ENCODE measurements at regions not wholly inside any gene's neighbourhood (a gene's known extent, or its start where the extent isn't known, plus 50 kb on each side); places are given as distances from the start of the nearest gene placed in this dataset.

DNA sequence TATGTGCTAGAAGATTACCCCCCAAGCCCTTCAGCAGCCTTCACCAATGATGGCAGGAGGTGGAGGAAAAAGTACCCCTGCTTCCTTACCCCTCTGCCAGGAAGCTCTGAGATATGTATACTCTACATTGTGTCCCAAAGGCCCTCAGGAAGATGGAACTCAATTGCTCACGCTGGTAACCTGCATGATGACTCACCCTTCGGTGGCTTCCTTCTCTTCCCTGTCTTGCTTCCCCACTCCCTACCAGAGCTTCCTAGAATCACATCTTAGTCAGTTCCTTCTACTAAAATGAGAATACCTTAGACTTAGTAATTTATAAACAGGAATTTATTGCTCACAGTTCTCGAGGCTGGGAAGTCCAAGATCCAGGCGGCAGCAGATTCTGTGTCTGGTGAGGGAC, 405.6 kb downstream of the TYW1 start:
- Mint-ChIP-seq H3K4me1 (no peaks in the 10 kb centered on the region), H3K27ac (ENCODE audit: low read depth) (no peak overlapping the region), H3K27me3 (peaks cover 30% of the 10 kb centered on the region), H3K9me3 (peaks cover 5% of the 10 kb centered on the region), H3K36me3 (ENCODE audit: insufficient read depth) (peaks cover 2% of the 10 kb centered on the region), H3K4me3 (no peak overlapping the region)
- ATAC-seq (replicated peaks; ENCODE audit: extremely low read depth, poor library complexity, severe bottlenecking) (no peak), DNase-seq (ENCODE audit: low spot score in 2 of 2) (no peak)

DNA sequence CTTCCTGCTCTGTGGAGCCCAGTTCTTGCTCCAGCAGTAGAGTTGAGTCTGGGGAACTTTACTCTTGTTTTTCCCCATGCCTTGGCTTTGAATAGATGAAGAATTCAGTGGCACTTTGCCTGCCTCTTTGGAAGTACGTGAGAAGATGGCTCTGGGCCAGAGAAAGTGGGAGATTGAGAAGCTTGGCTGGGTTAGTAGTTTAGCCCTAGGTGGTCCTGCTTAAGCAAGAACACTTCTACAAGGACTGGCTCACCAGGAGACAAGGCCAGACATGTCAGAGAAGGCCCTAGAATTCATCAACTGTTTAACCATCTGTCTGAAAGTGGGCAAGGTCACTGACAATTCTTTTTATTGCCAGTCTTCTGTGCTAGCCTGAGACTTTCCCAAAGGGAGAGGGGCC, 410.3 kb downstream of the TYW1 start:
- Mint-ChIP-seq H3K4me3 (no peak overlapping the region), H3K4me1 (no peaks in the 10 kb centered on the region), H3K27me3 (peaks cover 37% of the 10 kb centered on the region), H3K36me3 (ENCODE audit: insufficient read depth) (no peaks in the 10 kb centered on the region), H3K9me3 (no peaks in the 10 kb centered on the region), H3K27ac (ENCODE audit: low read depth) (no peak overlapping the region)
- ATAC-seq (replicated peaks; ENCODE audit: extremely low read depth, poor library complexity, severe bottlenecking) (no peak), DNase-seq (ENCODE audit: low spot score in 2 of 2) (no peak)

GRCh38 chr7:67407392-67408071, 410.9 kb downstream of the TYW1 start:
- Mint-ChIP-seq H3K36me3 (ENCODE audit: insufficient read depth) (no peaks in the 10 kb centered on the region), H3K27ac (ENCODE audit: low read depth) (no peak overlapping the region), H3K9me3 (no peaks in the 10 kb centered on the region), H3K4me3 (no peak overlapping the region), H3K27me3 (peaks cover 32% of the 10 kb centered on the region), H3K4me1 (no peaks in the 10 kb centered on the region)
- DNase-seq (ENCODE audit: low spot score in 2 of 2): no peak
- no peak for ATAC-seq (replicated peaks; ENCODE audit: extremely low read depth, poor library complexity, severe bottlenecking)

DNA sequence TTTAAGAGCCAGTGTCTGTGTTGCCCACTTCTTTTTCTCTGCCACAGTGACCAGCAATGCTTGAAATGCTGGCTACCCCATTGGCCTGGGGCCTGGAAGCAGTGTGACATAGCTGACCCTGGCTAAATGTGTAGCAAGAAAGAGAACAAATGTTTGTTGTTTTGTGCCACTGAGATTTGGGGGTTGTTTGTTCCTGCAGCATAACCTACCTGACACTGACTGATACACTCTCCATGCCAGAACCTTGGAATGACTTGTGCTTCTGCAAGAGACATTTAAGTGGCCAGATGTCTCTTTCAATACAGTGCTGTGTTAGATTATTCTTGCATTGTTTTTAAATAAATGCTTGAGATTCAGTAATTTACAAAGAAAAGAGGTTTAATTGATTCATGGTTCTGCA, 411.5 kb downstream of the TYW1 start:
- H3K27me3 Mint-ChIP-seq: peaks cover 32% of the 10 kb centered on the region
- ATAC-seq (replicated peaks; ENCODE audit: extremely low read depth, poor library complexity, severe bottlenecking) (no peak), DNase-seq (ENCODE audit: low spot score in 2 of 2) (no peak)
- H3K36me3 Mint-ChIP-seq (ENCODE audit: insufficient read depth): no peaks in the 10 kb centered on the region
- peaks cover 2% of the 10 kb centered on the region for H3K9me3 Mint-ChIP-seq
- H3K4me1 Mint-ChIP-seq: no peaks in the 10 kb centered on the region
- no peak overlapping the region for H3K27ac Mint-ChIP-seq (ENCODE audit: low read depth)
- no peak overlapping the region for H3K4me3 Mint-ChIP-seq

DNA sequence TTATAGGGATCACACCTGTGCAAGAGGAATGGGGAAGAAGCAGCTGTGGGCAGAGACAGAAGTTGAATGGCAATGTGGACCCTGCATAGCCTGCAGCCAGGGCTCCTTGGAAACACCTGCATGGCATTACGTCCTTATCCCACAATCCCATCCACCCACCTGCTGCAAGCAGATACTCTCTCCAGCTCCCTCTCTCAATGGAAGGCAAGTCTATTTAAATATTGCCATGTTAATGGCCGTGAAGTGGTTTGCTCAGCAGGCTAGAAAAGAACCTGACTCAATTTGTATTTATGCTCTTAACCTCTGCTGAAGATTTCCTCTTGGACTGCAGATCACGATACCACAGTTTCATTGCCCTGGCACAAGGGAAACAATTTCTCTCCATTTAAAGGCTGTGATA, 417.0 kb downstream of the TYW1 start:
- Mint-ChIP-seq H3K27me3 (peaks cover 31% of the 10 kb centered on the region), H3K4me3 (no peak overlapping the region), H3K27ac (ENCODE audit: low read depth) (no peak overlapping the region), H3K4me1 (no peaks in the 10 kb centered on the region), H3K36me3 (ENCODE audit: insufficient read depth) (no peaks in the 10 kb centered on the region), H3K9me3 (peaks cover 4% of the 10 kb centered on the region)
- no peak for ATAC-seq (replicated peaks; ENCODE audit: extremely low read depth, poor library complexity, severe bottlenecking)
- DNase-seq (ENCODE audit: low spot score in 2 of 2): no peak

DNA sequence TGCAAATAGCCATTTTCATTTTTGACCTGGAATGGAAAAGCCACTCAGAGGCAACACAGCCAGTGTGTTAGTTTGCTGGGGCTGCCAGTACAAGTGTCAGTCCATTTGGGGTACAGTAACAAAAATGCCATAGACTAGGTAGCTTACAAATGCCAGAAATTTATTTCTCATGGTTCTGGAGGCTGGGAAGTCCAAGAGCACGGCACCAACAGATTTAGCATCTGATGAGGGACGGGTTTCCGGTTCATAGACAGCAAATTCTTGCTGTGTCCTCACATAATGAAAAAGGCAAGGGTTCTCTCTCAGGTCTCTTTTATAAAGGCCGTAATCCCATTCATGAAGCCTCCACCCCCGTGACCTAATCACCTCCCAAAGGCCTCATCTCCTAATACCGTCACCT, 418.2 kb downstream of the TYW1 start:
- no peak overlapping the region for H3K4me3 Mint-ChIP-seq
- H3K9me3 Mint-ChIP-seq: peaks cover 4% of the 10 kb centered on the region
- DNase-seq (ENCODE audit: low spot score in 2 of 2) (no peak), ATAC-seq (replicated peaks; ENCODE audit: extremely low read depth, poor library complexity, severe bottlenecking) (no peak)
- H3K4me1 Mint-ChIP-seq: no peaks in the 10 kb centered on the region
- peaks cover 19% of the 10 kb centered on the region for H3K27me3 Mint-ChIP-seq
- no peak overlapping the region for H3K27ac Mint-ChIP-seq (ENCODE audit: low read depth)
- no peaks in the 10 kb centered on the region for H3K36me3 Mint-ChIP-seq (ENCODE audit: insufficient read depth)

- DNase-seq (ENCODE audit: low spot score in 2 of 2) (no peak), ATAC-seq (replicated peaks; ENCODE audit: extremely low read depth, poor library complexity, severe bottlenecking) (no peak)
- H3K9me3 Mint-ChIP-seq: no peaks in the 10 kb centered on the region
- H3K36me3 Mint-ChIP-seq (ENCODE audit: insufficient read depth): no peaks in the 10 kb centered on the region
- H3K27ac Mint-ChIP-seq (ENCODE audit: low read depth): no peak overlapping the region
- no peak overlapping the region for H3K4me3 Mint-ChIP-seq
- no peaks in the 10 kb centered on the region for H3K4me1 Mint-ChIP-seq
- no peaks in the 10 kb centered on the region for H3K27me3 Mint-ChIP-seq
These were observed 426.0 kb downstream of the TYW1 start for GRCh38 chr7:67422601-67423000.

DNA sequence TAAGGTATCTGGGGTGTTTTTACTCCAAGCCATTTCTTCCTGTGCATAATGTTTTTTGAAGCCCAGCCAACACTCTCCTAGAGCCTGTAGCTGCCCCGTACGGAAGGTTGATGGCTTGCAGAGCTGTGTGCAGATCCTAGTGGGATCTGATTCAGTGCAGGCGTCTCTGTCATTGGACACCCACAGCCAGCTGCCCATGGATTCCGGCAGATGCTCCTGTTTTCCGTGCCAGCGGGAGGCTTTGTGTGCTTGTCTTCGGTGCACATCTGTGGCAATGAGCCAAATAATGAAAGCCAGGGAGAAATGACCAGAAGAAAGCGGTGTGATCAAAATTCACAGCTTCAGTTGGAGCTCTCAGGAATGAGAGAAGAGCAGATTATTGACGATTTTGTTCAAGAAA, 426.4 kb downstream of the TYW1 start:
- DNase-seq (ENCODE audit: low spot score in 2 of 2): no peak
- Mint-ChIP-seq H3K4me1 (no peaks in the 10 kb centered on the region), H3K4me3 (no peak overlapping the region), H3K36me3 (ENCODE audit: insufficient read depth) (no peaks in the 10 kb centered on the region), H3K27me3 (no peaks in the 10 kb centered on the region), H3K27ac (ENCODE audit: low read depth) (no peak overlapping the region), H3K9me3 (no peaks in the 10 kb centered on the region)
- ATAC-seq (replicated peaks; ENCODE audit: extremely low read depth, poor library complexity, severe bottlenecking): no peak

DNA sequence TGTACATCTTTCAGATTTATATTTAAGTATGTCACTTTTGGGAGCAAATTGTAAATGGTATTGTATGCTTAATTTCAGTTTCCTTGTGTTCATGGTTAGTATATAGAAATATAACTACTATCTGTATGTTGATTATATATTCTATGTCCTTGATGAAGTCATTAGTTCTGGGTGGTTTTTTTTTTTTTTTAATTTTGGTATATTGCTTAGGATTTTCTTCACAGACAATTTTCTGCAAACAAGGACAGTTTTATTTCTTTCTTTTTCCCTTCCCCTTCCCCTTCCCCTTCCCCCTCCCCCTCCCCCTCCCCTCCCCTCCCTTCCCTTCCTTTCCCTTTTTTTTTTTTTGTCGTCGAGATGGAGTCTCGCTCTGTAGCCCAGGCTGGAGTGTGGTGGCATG, 430.0 kb downstream of the TYW1 start:
- peaks cover 9% of the 10 kb centered on the region for H3K27me3 Mint-ChIP-seq
- H3K36me3 Mint-ChIP-seq (ENCODE audit: insufficient read depth): no peaks in the 10 kb centered on the region
- no peak overlapping the region for H3K4me3 Mint-ChIP-seq
- no peaks in the 10 kb centered on the region for H3K9me3 Mint-ChIP-seq
- ATAC-seq (replicated peaks; ENCODE audit: extremely low read depth, poor library complexity, severe bottlenecking): no peak
- no peak overlapping the region for H3K27ac Mint-ChIP-seq (ENCODE audit: low read depth)
- DNase-seq (ENCODE audit: low spot score in 2 of 2): no peak
- H3K4me1 Mint-ChIP-seq: no peaks in the 10 kb centered on the region

- H3K4me3 Mint-ChIP-seq: no peak overlapping the region
- ATAC-seq (replicated peaks; ENCODE audit: extremely low read depth, poor library complexity, severe bottlenecking) (no peak), DNase-seq (ENCODE audit: low spot score in 2 of 2) (no peak)
- H3K36me3 Mint-ChIP-seq (ENCODE audit: insufficient read depth): peaks cover 4% of the 10 kb centered on the region
- H3K27me3 Mint-ChIP-seq: peaks cover 9% of the 10 kb centered on the region
- H3K9me3 Mint-ChIP-seq: no peaks in the 10 kb centered on the region
- H3K27ac Mint-ChIP-seq (ENCODE audit: low read depth): no peak overlapping the region
- H3K4me1 Mint-ChIP-seq: no peaks in the 10 kb centered on the region
These were observed 433.1 kb downstream of the TYW1 start for GRCh38 chr7:67429735-67430134.

DNA sequence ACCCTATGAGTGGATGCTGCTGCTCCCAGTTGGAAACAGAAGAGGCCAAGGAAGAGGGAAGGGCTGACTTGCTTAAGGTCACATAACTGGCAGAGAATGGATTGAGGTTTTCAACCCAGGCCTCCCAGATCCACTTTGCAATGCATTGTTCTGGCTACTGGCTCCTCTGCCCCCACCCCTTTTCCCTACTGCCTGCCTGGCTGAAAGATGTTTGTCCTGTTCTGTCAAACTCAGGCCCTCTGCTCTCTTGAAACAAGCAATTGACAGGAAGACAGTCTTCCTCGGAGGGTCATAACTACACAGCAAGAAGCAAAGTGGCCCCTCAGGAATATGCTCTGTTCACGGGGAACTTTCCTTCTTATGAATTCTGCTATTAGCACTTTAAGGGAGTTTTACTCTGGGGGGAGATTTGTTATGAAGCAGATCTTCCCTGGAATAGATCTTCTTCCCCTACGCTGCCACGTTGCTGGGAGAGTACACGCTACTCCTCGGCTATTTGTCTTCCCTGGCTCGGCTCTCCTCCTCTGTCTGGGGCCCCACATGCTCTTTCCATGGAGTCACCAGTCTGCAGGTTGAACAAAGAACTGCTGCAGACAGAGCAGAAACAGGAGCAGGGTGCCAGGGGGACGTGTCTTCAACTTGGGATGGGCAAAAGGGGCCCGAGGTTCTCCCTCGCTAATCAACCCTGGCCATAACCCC, 436.1 kb downstream of the TYW1 start:
- peaks cover 9% of the 10 kb centered on the region for H3K27me3 Mint-ChIP-seq
- no peaks in the 10 kb centered on the region for H3K4me1 Mint-ChIP-seq
- ATAC-seq (replicated peaks; ENCODE audit: extremely low read depth, poor library complexity, severe bottlenecking) (no peak), DNase-seq (ENCODE audit: low spot score in 2 of 2) (no peak)
- H3K27ac Mint-ChIP-seq (ENCODE audit: low read depth): no peak overlapping the region
- no peaks in the 10 kb centered on the region for H3K9me3 Mint-ChIP-seq
- peaks cover 4% of the 10 kb centered on the region for H3K36me3 Mint-ChIP-seq (ENCODE audit: insufficient read depth)
- H3K4me3 Mint-ChIP-seq: no peak overlapping the region

DNA sequence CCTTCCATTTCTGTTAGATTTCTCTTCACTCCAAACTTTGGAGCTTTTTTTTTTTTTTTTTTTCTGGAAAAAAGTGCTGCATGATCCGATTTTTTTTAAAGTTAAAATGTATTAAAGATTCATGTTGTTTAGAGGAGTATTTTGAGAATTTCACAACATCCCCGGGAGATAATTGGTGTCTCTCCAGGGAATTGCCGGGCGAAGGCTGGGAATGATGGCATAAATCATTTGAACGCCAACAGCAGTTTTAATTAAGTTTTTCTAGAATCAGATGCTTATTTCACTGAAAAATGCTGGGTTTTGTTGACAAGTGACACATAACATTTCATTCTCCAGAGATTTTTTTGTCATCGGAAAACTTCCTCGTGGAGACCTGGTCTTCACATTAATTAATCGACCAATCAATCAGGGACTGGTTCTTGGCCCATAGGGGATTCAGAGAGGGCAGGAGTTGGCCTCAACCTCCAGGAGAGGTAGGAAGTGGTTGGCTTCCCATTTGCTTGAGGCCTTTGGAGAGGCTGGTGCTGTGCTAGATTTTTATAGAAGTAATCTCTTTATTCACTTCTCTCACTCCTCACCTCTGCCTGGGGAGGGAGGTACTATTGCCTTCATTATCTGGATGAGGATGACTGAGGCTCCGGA, 439.4 kb downstream of the TYW1 start:
- Mint-ChIP-seq H3K27me3 (no peaks in the 10 kb centered on the region), H3K27ac (ENCODE audit: low read depth) (no peak overlapping the region), H3K4me3 (no peak overlapping the region), H3K4me1 (no peaks in the 10 kb centered on the region), H3K36me3 (ENCODE audit: insufficient read depth) (peaks cover 6% of the 10 kb centered on the region), H3K9me3 (no peaks in the 10 kb centered on the region)
- no peak for ATAC-seq (replicated peaks; ENCODE audit: extremely low read depth, poor library complexity, severe bottlenecking)
- DNase-seq (ENCODE audit: low spot score in 2 of 2): no peak

Data from central memory CD8-positive, alpha-beta T cell (primary cell).